ENCODE measurements at regions not wholly inside any gene's neighbourhood (a gene's known extent, or its start where the extent isn't known, plus 50 kb on each side); places are given as distances from the start of the nearest gene placed in this dataset.

GRCh38 chr20:60845146-60845545, 406.9 kb upstream of the CDH4 start:
- Histone ChIP-seq H3K4me1 (no peaks in the 10 kb centered on the region), H3K4me3 (no peak overlapping the region), H3K27me3 (no peaks in the 10 kb centered on the region), H3K9me3 (no peaks in the 10 kb centered on the region), H3K36me3 (no peaks in the 10 kb centered on the region), H3K27ac (no peak overlapping the region)
- no peak for TF ChIP-seq CTCF (IDR thresholded peaks at IDR 0.05)
- no peak for DNase-seq (ENCODE audit: low spot score in 2 of 2)
- intact Hi-C loops (cut with DNase I), result no loop called here

- H3K27me3 ChIP-seq, result no peaks in the 10 kb centered on the region
- H3K4me3 ChIP-seq, result no peak overlapping the region
- no peak overlapping the region for H3K27ac ChIP-seq
- no peak for DNase-seq (ENCODE audit: low spot score in 2 of 2)
- no peaks in the 10 kb centered on the region for H3K36me3 ChIP-seq
- intact Hi-C loops (cut with DNase I), result no loop called here
- no peak for TF ChIP-seq CTCF (IDR thresholded peaks at IDR 0.05)
- peaks cover 0 to 3% of the 10 kb centered on the region in 2 donors for H3K9me3 ChIP-seq
- no peaks in the 10 kb centered on the region for H3K4me1 ChIP-seq
Observed at GRCh38 chr20:60851826-60852704, 400.0 kb upstream of the CDH4 start.

GRCh38 chr20:60857708-60858107, 394.4 kb upstream of the CDH4 start:
- no peak for TF ChIP-seq CTCF (IDR thresholded peaks at IDR 0.05)
- Histone ChIP-seq H3K27ac (no peak overlapping the region), H3K36me3 (no peaks in the 10 kb centered on the region), H3K27me3 (no peaks in the 10 kb centered on the region), H3K4me3 (no peak overlapping the region), H3K4me1 (no peaks in the 10 kb centered on the region), H3K9me3 (peaks cover 0 to 3% of the 10 kb centered on the region in 2 donors)
- DNase-seq (ENCODE audit: low spot score in 2 of 2), result no peak
- intact Hi-C loops (cut with DNase I), result no loop called here

GRCh38 chr20:60862601-60863000, 389.5 kb upstream of the CDH4 start:
- no peak for TF ChIP-seq CTCF (IDR thresholded peaks at IDR 0.05)
- Histone ChIP-seq H3K9me3 (no peaks in the 10 kb centered on the region), H3K27ac (no peak overlapping the region), H3K4me3 (no peak overlapping the region), H3K4me1 (no peaks in the 10 kb centered on the region), H3K36me3 (no peaks in the 10 kb centered on the region), H3K27me3 (no peaks in the 10 kb centered on the region)
- no peak for DNase-seq (ENCODE audit: low spot score in 2 of 2)
- intact Hi-C loops (cut with DNase I), result no loop called here

DNA sequence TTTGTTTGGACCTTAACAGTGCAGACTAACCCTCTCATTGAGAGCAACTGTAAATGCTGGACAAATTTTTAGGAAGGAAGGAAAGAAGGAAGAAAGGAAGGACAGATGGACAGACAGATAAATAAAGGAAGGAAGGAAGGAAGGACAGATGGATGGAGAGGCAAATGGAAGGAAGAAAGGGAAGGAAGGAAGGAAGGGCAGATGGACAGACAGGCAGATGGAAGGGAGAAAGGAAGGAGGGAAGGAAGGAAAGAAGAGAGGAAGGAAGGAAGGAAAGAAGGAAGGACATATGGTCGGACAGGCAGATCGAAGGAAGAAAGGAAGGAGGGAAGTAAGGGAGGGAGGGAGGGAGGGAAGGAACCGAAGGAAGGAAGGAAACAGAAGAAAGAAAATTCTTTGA, 388.5 kb upstream of the CDH4 start:
- intact Hi-C loops (cut with DNase I), result no loop called here
- TF ChIP-seq CTCF (IDR thresholded peaks at IDR 0.05), result no peak
- no peak overlapping the region for H3K27ac ChIP-seq

More for the DNA sequence above, 388.5 kb upstream of the CDH4 start:
- Histone ChIP-seq H3K36me3 (no peaks in the 10 kb centered on the region), H3K4me3 (no peak overlapping the region), H3K9me3 (no peaks in the 10 kb centered on the region), H3K4me1 (no peaks in the 10 kb centered on the region), H3K27me3 (no peaks in the 10 kb centered on the region)
- DNase-seq (ENCODE audit: low spot score in 2 of 2), result no peak

Measured in ascending aorta (tissue), 2 donors.